ENCODE measurements at regions not wholly inside any gene's neighbourhood (a gene's known extent, or its start where the extent isn't known, plus 50 kb on each side); places are given as distances from the start of the nearest gene placed in this dataset.

GRCh38 chr16:75811020-75811634, 84.8 kb upstream of the CPHXL start:
- Histone ChIP-seq H3K27ac (ENCODE audit: low read length) (peak overlapping the region; percentile 79), H3K79me2 (replicated peaks; ENCODE audit: insufficient read depth, low read length) (no peaks in the 10 kb centered on the region), H3K4me3 (ENCODE audit: low read length) (peak overlapping the region; percentile 36), H3K9me3 (ENCODE audit: low read length) (no peaks in the 10 kb centered on the region), H3K36me3 (ENCODE audit: insufficient read depth, low read length) (no peaks in the 10 kb centered on the region), H2AFZ (ENCODE audit: low read depth, low read length) (no peak overlapping the region), H3K9me2 (ENCODE audit: insufficient read depth, low read length) (no peaks in the 10 kb centered on the region), H3F3A (ENCODE audit: insufficient read depth, low read length, poor library complexity, severe bottlenecking) (no peaks in the 10 kb centered on the region), H3K4me2 (ENCODE audit: low read length) (peak overlapping the region; percentile 18), H3K9ac (ENCODE audit: low read length) (peak overlapping the region; percentile 36), H3K27me3 (ENCODE audit: insufficient read depth, low read depth, low read length) (no peaks in the 10 kb centered on the region), H4K20me1 (ENCODE audit: insufficient read depth) (no peaks in the 10 kb centered on the region)
- TF ChIP-seq REST (IDR thresholded peaks at IDR 0.05; ENCODE audit: borderline replicate concordance) (peak; percentile 24), MXI1 (conservative IDR thresholded peaks at IDR 0.05; ENCODE audit: poor library complexity, severe bottlenecking) (no peak), POLR2AphosphoS5 (IDR thresholded peaks at IDR 0.05) (peak; percentile 61), TAF1 (IDR thresholded peaks at IDR 0.05; ENCODE audit: low read depth) (no peak), RAD21 (conservative IDR thresholded peaks at IDR 0.05) (no peak), SMC3 (conservative IDR thresholded peaks at IDR 0.05; ENCODE audit: poor library complexity) (peak; percentile 19), EP300 (conservative IDR thresholded peaks at IDR 0.05; ENCODE audit: poor library complexity, severe bottlenecking) (peak; percentile 93), CTCF (IDR thresholded peaks at IDR 0.05; ENCODE audit: poor library complexity, severe bottlenecking) (no peak), EZH2 (IDR thresholded peaks at IDR 0.05; ENCODE audit: borderline replicate concordance, insufficient read depth, low read length, poor library complexity, severe bottlenecking) (no peak)

GRCh38 chr16:75818491-75818890, 92.2 kb upstream of the CPHXL start:
- Histone ChIP-seq H3K4me3 (ENCODE audit: low read length) (no peak overlapping the region), H4K20me1 (ENCODE audit: insufficient read depth) (no peaks in the 10 kb centered on the region), H2AFZ (ENCODE audit: low read depth, low read length) (no peak overlapping the region), H3K27me3 (ENCODE audit: insufficient read depth, low read depth, low read length) (no peaks in the 10 kb centered on the region), H3K27ac (ENCODE audit: low read length) (no peak overlapping the region), H3K36me3 (ENCODE audit: insufficient read depth, low read length) (no peaks in the 10 kb centered on the region), H3K9me2 (ENCODE audit: insufficient read depth, low read length) (no peaks in the 10 kb centered on the region), H3K9ac (ENCODE audit: low read length) (no peak overlapping the region), H3K9me3 (ENCODE audit: low read length) (no peaks in the 10 kb centered on the region), H3F3A (ENCODE audit: insufficient read depth, low read length, poor library complexity, severe bottlenecking) (no peaks in the 10 kb centered on the region), H3K4me2 (ENCODE audit: low read length) (no peak overlapping the region), H3K79me2 (replicated peaks; ENCODE audit: insufficient read depth, low read length) (no peaks in the 10 kb centered on the region)
- TF ChIP-seq TAF1 (IDR thresholded peaks at IDR 0.05; ENCODE audit: low read depth) (no peak), MXI1 (conservative IDR thresholded peaks at IDR 0.05; ENCODE audit: poor library complexity, severe bottlenecking) (no peak), REST (IDR thresholded peaks at IDR 0.05; ENCODE audit: borderline replicate concordance) (no peak), POLR2AphosphoS5 (IDR thresholded peaks at IDR 0.05) (no peak), CTCF (IDR thresholded peaks at IDR 0.05; ENCODE audit: poor library complexity, severe bottlenecking) (no peak), EP300 (conservative IDR thresholded peaks at IDR 0.05; ENCODE audit: poor library complexity, severe bottlenecking) (no peak), SMC3 (conservative IDR thresholded peaks at IDR 0.05; ENCODE audit: poor library complexity) (no peak), RAD21 (conservative IDR thresholded peaks at IDR 0.05) (no peak), EZH2 (IDR thresholded peaks at IDR 0.05; ENCODE audit: borderline replicate concordance, insufficient read depth, low read length, poor library complexity, severe bottlenecking) (no peak)

All from neural cell (in vitro differentiated cells).